Liver (tissue), 8 donors: ENCODE measurements at regions not wholly inside any gene's neighbourhood (a gene's known extent, or its start where the extent isn't known, plus 50 kb on each side); places are given as distances from the start of the nearest gene placed in this dataset.
"Not testable (repeated sequence)": the region's sequence is repeated elsewhere in the genome, so short reads cannot be mapped to it uniquely, and the experiment has no call there.

Experiments
- DNase-seq: peaks from one replicate; pipeline ENCODE4 v3.0.0-alpha.2; 2017; ENCODE audit warnings: low spot score
- H3K27ac ChIP-seq, 2 donors: one replicate each; pipeline ENCODE4 v1.7.0; 2013; ENCODE audit warnings: inconsistent platforms in 2 of 2, low read length in 2 of 2, control low read depth in 1 of 2, low read depth in 1 of 2, mild to moderate bottlenecking in 1 of 2
- H3K27me3 ChIP-seq, 4 donors: one replicate each; pipeline versions ENCODE4 v1.6.1 to v1.7.0; 2013; ENCODE audit warnings: low read length in 3 of 4, inconsistent platforms in 1 of 4, mild to moderate bottlenecking in 1 of 4, moderate library complexity in 1 of 4; ENCODE audit not compliant: control insufficient read depth in 4 of 4, insufficient read depth in 4 of 4
- H3K36me3 ChIP-seq, 4 donors: one replicate each; pipeline versions ENCODE4 v1.6.1 to v1.7.0; 2013; ENCODE audit warnings: low read length in 3 of 4, mild to moderate bottlenecking in 3 of 4, low read depth in 1 of 4, moderate library complexity in 1 of 4; ENCODE audit not compliant: control insufficient read depth in 4 of 4, insufficient read depth in 3 of 4
- H3K4me1 ChIP-seq, 4 donors: one replicate each; pipeline versions ENCODE4 v1.6.1 to v1.7.0; 2013; ENCODE audit warnings: low read length in 3 of 4, mild to moderate bottlenecking in 3 of 4, moderate library complexity in 1 of 4; ENCODE audit not compliant: control insufficient read depth in 4 of 4, insufficient read depth in 4 of 4
- H3K4me3 ChIP-seq, 3 donors: one replicate each; pipeline versions ENCODE4 v1.6.1 to v1.7.0; 2013; ENCODE audit warnings: low read length in 3 of 3, control low read depth in 1 of 3, low read depth in 1 of 3, mild to moderate bottlenecking in 1 of 3
- H3K9ac ChIP-seq, 2 donors: one replicate each; pipeline ENCODE4 v1.7.0; 2013; ENCODE audit warnings: low read length in 2 of 2, mild to moderate bottlenecking in 2 of 2, moderate library complexity in 2 of 2, control low read depth in 1 of 2, low read depth in 1 of 2
- H3K9me3 ChIP-seq, 4 donors: one replicate each; pipeline versions ENCODE4 v1.6.1 to v1.7.0; 2013; ENCODE audit warnings: low read length in 3 of 4; ENCODE audit not compliant: control insufficient read depth in 4 of 4
- EGR1 ChIP-seq, 2 donors: IDR thresholded peaks; 2 replicates each; pipeline ENCODE4 v1.6.1; 2016 to 2018; ENCODE audit warnings: antibody characterized with exemption in 2 of 2, low read depth in 2 of 2
- GABPA ChIP-seq, 2 donors: IDR thresholded peaks in 1 of 2; conservative IDR thresholded peaks in 1 of 2; 2 replicates each; pipeline ENCODE4 v1.6.1; 2016; ENCODE audit warnings: antibody characterized with exemption in 2 of 2, mild to moderate bottlenecking in 1 of 2, moderate library complexity in 1 of 2
- HNF4G ChIP-seq: IDR thresholded peaks from 2 replicates; pipeline ENCODE4 v1.6.1; 2016; ENCODE audit warnings: antibody characterized with exemption
- NR2F2 ChIP-seq: IDR thresholded peaks from 2 replicates; pipeline ENCODE4 v1.6.1; 2016; ENCODE audit warnings: antibody characterized with exemption
- RAD21 ChIP-seq, 2 donors: IDR thresholded peaks; 2 replicates each; pipeline ENCODE4 v1.6.1; 2016; ENCODE audit warnings: antibody characterized with exemption in 2 of 2, mild to moderate bottlenecking in 2 of 2
- SP1 ChIP-seq: IDR thresholded peaks from 2 replicates; pipeline ENCODE4 v1.6.1; 2018; ENCODE audit warnings: antibody characterized with exemption, mild to moderate bottlenecking
- TAF1 ChIP-seq: conservative IDR thresholded peaks from 2 replicates; pipeline ENCODE4 v1.6.1; 2016; ENCODE audit warnings: antibody characterized with exemption, mild to moderate bottlenecking
- WGBS: extraction: QIAGEN DNeasy Blood & Tissue Kit; methylation state at CpG from one replicate; pipeline ENCODE4 v1.1.7; 2013; 5-methylcytosine and 5-hydroxymethylcytosine counted together
- TF ChIP-seq, protein P1 (sequence below): IDR thresholded peaks from 2 replicates; pipeline ENCODE4 v1.6.1; 2016; ENCODE audit warnings: antibody characterized with exemption
- TF ChIP-seq, protein P2 (sequence below): IDR thresholded peaks from 2 replicates; pipeline ENCODE4 v1.6.1; 2016; ENCODE audit warnings: antibody characterized with exemption, mild to moderate bottlenecking
- TF ChIP-seq, protein P3 (sequence below): fragments of 150-350 bp; IDR thresholded peaks from 2 replicates; pipeline ENCODE4 v1.5.1; 2017; ENCODE audit warnings: improper control_type of control experiment, low read depth, low read length; ENCODE audit not compliant: missing input control
- donor health status: healthy.
- donor health status: healthy.
- donor health status: healthy.
- donor health status: healthy.
- donor health status: healthy.

DNA sequence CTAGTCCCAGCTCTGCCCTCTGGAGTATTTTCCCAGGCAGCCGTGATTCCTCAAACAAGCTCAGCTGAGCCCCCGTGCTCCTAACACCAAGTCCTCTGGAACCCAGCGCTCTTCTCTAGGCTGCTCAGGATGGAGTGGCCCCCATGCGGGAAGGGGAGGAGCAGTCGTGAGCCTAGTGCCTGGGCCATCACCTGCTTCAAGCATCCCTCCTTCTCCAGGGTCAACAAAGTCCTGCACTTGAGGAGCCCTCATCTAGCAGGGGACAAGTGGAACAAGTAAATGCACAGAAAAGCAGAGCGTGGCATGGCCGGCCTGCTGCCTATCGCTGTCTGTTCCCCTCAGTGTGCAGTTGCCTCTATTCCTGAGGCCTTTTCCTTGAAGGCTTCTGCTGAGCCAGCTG, 168.6 kb downstream of the INHBB start (continued):
- TF ChIP-seq GABPA (IDR thresholded peaks at IDR 0.05 in 1 of 2, conservative IDR thresholded peaks at IDR 0.05 in 1 of 2) (no peak), EGR1 (IDR thresholded peaks at IDR 0.05; ENCODE audit: low read depth in 2 of 2) (no peak)

DNA sequence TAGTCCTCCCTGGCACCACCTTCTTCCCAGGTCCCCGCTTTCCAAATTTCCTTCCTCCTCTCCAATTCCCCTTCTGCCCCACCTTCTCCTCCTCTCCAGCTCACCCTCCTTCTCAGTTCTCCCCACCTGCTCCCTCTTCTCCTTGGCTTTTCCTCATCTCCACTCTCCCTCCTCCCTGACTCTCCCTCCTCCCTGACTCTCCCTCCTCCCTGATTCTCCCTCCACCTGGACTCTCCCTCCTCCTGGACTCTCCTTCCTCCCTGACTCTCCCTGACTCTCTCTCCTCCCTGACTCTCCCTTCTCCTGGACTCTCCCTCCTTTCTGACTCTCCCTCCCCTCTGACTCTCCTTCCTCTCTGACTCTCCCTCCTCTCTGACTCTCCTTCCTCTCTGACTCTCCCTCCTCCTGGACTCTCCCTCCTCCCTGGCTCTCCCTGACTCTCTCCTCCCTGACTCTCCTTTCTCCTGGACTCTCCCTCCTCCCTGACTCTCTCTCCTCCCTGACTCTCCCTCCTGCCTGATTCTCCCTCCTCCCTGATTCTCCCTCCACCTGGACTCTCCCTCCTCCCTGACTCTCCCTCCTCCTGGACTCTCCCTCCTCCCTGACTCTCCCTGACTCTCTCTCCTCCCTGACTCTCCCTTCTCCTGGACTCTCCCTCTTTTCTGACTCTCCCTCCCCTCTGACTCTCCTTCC, 169.3 kb downstream of the INHBB start:
- peaks cover 0 to 23% (median 15%) of the 10 kb centered on the region in 4 donors for H3K4me1 ChIP-seq
- H3K4me3 ChIP-seq, H3K36me3 ChIP-seq, H3K9me3 ChIP-seq, H3K9ac ChIP-seq, H3K27ac ChIP-seq, DNase-seq, H3K27me3 ChIP-seq: not testable (repeated sequence)
- WGBS = 94% methylated on average over 1 of the region's 1 CpG

DNA sequence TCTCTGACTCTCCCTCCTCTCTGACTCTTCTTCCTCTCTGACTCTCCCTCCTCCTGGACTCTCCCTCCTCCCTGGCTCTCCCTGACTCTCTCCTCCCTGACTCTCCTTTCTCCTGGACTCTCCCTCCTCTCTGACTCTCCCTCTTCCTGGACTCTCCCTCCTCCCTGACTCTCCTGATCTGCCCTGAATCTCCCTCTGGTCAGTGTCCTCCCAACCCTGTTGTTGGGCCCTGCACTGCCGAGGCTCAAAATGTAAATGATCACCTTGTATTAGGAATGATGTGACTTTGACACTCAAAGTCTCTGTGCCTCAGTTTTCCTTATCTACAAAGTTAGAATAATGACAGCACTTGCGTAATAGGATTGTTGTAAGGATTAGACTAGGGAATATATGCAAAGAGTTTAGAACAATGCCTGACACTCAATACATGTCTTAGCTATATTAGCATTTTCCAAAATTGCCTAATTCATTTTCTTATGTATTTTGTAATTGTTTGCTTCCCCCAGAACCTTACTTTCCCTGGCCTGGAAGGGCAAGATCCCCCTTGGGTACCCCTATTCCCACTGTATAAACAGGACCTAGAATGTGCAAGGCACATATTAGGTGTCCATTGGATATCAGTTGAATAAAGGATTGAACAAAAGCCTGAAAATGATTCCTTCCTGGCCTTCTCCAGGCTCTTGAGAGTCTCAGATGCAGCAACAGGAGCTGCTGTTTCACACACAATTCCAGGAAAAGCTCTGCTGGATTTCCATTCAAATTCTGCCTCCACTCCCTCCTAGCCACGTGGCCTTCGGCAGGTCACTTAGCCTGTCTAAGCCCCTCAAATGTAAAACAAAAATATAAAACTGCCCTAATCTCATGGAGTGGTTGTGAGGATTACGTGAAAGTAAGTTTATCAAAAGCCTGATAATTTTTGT, 170.1 kb downstream of the INHBB start:
- Histone ChIP-seq H3K36me3 (no peaks in the 10 kb centered on the region), H3K27ac (peak overlapping the region; percentile 84 to 86), H3K9me3 (no peaks in the 10 kb centered on the region), H3K27me3 (no peaks in the 10 kb centered on the region), H3K4me1 (peaks cover 0 to 23% (median 15%) of the 10 kb centered on the region in 4 donors), H3K4me3 (no peak overlapping the region), H3K9ac (peak overlapping the region in 1 of 2 donors; percentile 4)
- TF ChIP-seq, protein P1, sequence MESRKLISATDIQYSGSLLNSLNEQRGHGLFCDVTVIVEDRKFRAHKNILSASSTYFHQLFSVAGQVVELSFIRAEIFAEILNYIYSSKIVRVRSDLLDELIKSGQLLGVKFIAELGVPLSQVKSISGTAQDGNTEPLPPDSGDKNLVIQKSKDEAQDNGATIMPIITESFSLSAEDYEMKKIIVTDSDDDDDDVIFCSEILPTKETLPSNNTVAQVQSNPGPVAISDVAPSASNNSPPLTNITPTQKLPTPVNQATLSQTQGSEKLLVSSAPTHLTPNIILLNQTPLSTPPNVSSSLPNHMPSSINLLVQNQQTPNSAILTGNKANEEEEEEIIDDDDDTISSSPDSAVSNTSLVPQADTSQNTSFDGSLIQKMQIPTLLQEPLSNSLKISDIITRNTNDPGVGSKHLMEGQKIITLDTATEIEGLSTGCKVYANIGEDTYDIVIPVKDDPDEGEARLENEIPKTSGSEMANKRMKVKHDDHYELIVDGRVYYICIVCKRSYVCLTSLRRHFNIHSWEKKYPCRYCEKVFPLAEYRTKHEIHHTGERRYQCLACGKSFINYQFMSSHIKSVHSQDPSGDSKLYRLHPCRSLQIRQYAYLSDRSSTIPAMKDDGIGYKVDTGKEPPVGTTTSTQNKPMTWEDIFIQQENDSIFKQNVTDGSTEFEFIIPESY = no peak
- TF ChIP-seq, protein P2, sequence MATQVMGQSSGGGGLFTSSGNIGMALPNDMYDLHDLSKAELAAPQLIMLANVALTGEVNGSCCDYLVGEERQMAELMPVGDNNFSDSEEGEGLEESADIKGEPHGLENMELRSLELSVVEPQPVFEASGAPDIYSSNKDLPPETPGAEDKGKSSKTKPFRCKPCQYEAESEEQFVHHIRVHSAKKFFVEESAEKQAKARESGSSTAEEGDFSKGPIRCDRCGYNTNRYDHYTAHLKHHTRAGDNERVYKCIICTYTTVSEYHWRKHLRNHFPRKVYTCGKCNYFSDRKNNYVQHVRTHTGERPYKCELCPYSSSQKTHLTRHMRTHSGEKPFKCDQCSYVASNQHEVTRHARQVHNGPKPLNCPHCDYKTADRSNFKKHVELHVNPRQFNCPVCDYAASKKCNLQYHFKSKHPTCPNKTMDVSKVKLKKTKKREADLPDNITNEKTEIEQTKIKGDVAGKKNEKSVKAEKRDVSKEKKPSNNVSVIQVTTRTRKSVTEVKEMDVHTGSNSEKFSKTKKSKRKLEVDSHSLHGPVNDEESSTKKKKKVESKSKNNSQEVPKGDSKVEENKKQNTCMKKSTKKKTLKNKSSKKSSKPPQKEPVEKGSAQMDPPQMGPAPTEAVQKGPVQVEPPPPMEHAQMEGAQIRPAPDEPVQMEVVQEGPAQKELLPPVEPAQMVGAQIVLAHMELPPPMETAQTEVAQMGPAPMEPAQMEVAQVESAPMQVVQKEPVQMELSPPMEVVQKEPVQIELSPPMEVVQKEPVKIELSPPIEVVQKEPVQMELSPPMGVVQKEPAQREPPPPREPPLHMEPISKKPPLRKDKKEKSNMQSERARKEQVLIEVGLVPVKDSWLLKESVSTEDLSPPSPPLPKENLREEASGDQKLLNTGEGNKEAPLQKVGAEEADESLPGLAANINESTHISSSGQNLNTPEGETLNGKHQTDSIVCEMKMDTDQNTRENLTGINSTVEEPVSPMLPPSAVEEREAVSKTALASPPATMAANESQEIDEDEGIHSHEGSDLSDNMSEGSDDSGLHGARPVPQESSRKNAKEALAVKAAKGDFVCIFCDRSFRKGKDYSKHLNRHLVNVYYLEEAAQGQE = peak; percentile 68
- 72% methylated on average over 5 of the region's 5 CpGs for WGBS
- no peak for DNase-seq

DNA sequence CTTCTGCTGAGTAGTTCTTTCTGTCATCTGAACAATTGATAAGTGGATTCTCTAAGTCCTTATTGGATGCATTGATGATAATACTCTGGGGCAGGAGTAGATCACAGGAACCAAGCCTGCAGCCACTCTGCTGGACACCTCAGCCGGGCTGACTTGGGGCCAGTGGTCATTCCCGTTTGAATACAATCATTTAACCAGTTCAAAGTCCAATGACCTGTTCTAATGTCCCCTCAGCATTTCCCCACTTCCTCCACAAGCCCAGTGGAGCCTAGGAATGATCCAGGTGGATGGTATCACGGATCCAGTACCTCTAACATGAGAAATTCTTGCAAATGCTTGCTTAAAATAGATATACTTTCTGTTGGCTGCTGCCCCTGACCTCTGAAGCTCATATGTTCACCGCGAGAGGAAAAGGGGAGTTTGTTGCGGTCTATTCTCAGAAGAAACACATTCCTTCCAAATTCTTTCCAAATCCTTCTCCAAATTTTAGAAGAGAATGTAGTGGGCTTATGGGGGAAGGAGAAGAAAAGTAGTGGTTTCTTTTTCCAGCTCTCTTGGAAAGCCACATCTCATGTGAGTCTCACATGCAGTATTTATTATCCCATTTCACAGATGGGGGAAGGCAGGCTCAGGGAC, 170.9 kb downstream of the INHBB start:
- H3K9ac ChIP-seq = no peak overlapping the region
- H3K4me1 ChIP-seq = peaks cover 0 to 23% (median 15%) of the 10 kb centered on the region in 4 donors
- H3K27ac ChIP-seq = peak overlapping the region; percentile 84 to 86
- no peaks in the 10 kb centered on the region for H3K36me3 ChIP-seq
- no peaks in the 10 kb centered on the region for H3K9me3 ChIP-seq
- WGBS = 40% methylated on average over 6 of the region's 6 CpGs
- H3K27me3 ChIP-seq = no peaks in the 10 kb centered on the region
- H3K4me3 ChIP-seq = no peak overlapping the region
- DNase-seq = no peak
- TF ChIP-seq SP1 (peak; percentile 99), HNF4G (peak; percentile 88), NR2F2 (peak; percentile 60), GABPA (IDR thresholded peaks at IDR 0.05 in 1 of 2, conservative IDR thresholded peaks at IDR 0.05 in 1 of 2) (peak in 1 of 2 donors; percentile 77), RAD21 (IDR thresholded peaks at IDR 0.05) (peak; percentile 63 to 75), TAF1 (no peak)
- TF ChIP-seq, protein P2 = peak; percentile 83
- TF ChIP-seq, protein P3, sequence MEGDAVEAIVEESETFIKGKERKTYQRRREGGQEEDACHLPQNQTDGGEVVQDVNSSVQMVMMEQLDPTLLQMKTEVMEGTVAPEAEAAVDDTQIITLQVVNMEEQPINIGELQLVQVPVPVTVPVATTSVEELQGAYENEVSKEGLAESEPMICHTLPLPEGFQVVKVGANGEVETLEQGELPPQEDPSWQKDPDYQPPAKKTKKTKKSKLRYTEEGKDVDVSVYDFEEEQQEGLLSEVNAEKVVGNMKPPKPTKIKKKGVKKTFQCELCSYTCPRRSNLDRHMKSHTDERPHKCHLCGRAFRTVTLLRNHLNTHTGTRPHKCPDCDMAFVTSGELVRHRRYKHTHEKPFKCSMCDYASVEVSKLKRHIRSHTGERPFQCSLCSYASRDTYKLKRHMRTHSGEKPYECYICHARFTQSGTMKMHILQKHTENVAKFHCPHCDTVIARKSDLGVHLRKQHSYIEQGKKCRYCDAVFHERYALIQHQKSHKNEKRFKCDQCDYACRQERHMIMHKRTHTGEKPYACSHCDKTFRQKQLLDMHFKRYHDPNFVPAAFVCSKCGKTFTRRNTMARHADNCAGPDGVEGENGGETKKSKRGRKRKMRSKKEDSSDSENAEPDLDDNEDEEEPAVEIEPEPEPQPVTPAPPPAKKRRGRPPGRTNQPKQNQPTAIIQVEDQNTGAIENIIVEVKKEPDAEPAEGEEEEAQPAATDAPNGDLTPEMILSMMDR = no peak
